H9 (cell line): ENCODE measurements at regions not wholly inside any gene's neighbourhood (a gene's known extent, or its start where the extent isn't known, plus 50 kb on each side); places are given as distances from the start of the nearest gene placed in this dataset.

Source experiments
- DNase-seq: peaks from one replicate; pipeline ENCODE4 v3.0.0-alpha.2; 2017
- H2AFZ ChIP-seq: one replicate; pipeline ENCODE4 v1.6.1; 2013; ENCODE audit warnings: mild to moderate bottlenecking, low read length, control low read depth, moderate library complexity
- H2AK5ac ChIP-seq: 2 replicates; pipeline ENCODE4 v1.6.1; 2013; ENCODE audit warnings: low read length, control low read depth, mixed read lengths; ENCODE audit not compliant: insufficient read length
- H2BK120ac ChIP-seq: one replicate; pipeline ENCODE4 v1.6.1; 2013; ENCODE audit warnings: low read depth, mild to moderate bottlenecking, low read length, control low read depth, inconsistent platforms; ENCODE audit not compliant: poor library complexity, severe bottlenecking
- H2BK12ac ChIP-seq: 2 replicates; pipeline ENCODE4 v1.6.1; 2013; ENCODE audit warnings: low read length, control low read depth, mixed read lengths, low read depth; ENCODE audit not compliant: insufficient read length
- H2BK15ac ChIP-seq: 2 replicates; pipeline ENCODE4 v1.6.1; 2013; ENCODE audit warnings: low read depth, low read length, control low read depth
- H2BK20ac ChIP-seq: one replicate; pipeline ENCODE4 v1.6.1; 2013; ENCODE audit warnings: low read depth, mild to moderate bottlenecking, low read length, control low read depth, inconsistent platforms; ENCODE audit not compliant: poor library complexity, severe bottlenecking
- H2BK5ac ChIP-seq: 2 replicates; pipeline ENCODE4 v1.6.1; 2013; ENCODE audit warnings: low read length, control low read depth, mixed read lengths; ENCODE audit not compliant: insufficient read length
- H3K14ac ChIP-seq: 2 replicates; pipeline ENCODE4 v1.6.1; 2013; ENCODE audit warnings: low read length, control low read depth; ENCODE audit not compliant: insufficient read depth
- H3K18ac ChIP-seq: 2 replicates; pipeline ENCODE4 v1.6.1; 2013; ENCODE audit warnings: low read depth, mild to moderate bottlenecking, mixed read lengths, low read length, control low read depth; ENCODE audit not compliant: insufficient read length
- H3K23ac ChIP-seq: 2 replicates; pipeline ENCODE4 v1.6.1; 2013; ENCODE audit warnings: low read length, control low read depth, mixed read lengths, low read depth; ENCODE audit not compliant: insufficient read length
- H3K23me2 ChIP-seq: 2 replicates; pipeline ENCODE4 v1.6.1; 2013; ENCODE audit warnings: low read depth, mild to moderate bottlenecking, mixed read lengths, low read length, control low read depth; ENCODE audit not compliant: insufficient read length, poor library complexity, severe bottlenecking
- H3K27ac ChIP-seq: 2 replicates; pipeline ENCODE4 v1.5.1; 2013; ENCODE audit warnings: low read length, control low read depth, mixed read lengths, low read depth; ENCODE audit not compliant: insufficient read length
- H3K27me3 ChIP-seq: 2 replicates; pipeline ENCODE4 v1.6.1; 2013; ENCODE audit warnings: low read length, control low read depth, inconsistent platforms; ENCODE audit not compliant: insufficient read depth
- H3K4ac ChIP-seq: 2 replicates; pipeline ENCODE4 v1.6.1; 2013; ENCODE audit warnings: low read depth, mild to moderate bottlenecking, control low read depth, inconsistent platforms, low read length, moderate library complexity
- H3K4me1 ChIP-seq: 2 replicates; pipeline ENCODE4 v1.6.1; 2013; ENCODE audit warnings: low read length, control low read depth, inconsistent platforms; ENCODE audit not compliant: insufficient read depth
- H3K4me2 ChIP-seq: 2 replicates; pipeline ENCODE4 v1.6.1; 2013; ENCODE audit warnings: low read length, control low read depth, mixed read lengths; ENCODE audit not compliant: insufficient read length, insufficient read depth
- H3K56ac ChIP-seq: 2 replicates; pipeline ENCODE4 v1.6.1; 2013; ENCODE audit warnings: low read depth, mild to moderate bottlenecking, mixed read lengths, low read length, control low read depth; ENCODE audit not compliant: insufficient read length
- H3K79me1 ChIP-seq: 2 replicates; pipeline ENCODE4 v1.6.1; 2013; ENCODE audit warnings: low read depth, mild to moderate bottlenecking, moderate library complexity, low read length, control low read depth, inconsistent platforms; ENCODE audit not compliant: insufficient read depth, poor library complexity, severe bottlenecking
- H3K79me2 ChIP-seq: 2 replicates; pipeline ENCODE4 v1.6.1; 2013; ENCODE audit warnings: low read length, control low read depth, inconsistent platforms; ENCODE audit not compliant: insufficient read depth
- H3K9ac ChIP-seq: 2 replicates; pipeline ENCODE4 v1.6.1; 2013; ENCODE audit warnings: low read length, control low read depth, mixed read lengths; ENCODE audit not compliant: insufficient read length; ENCODE audit errors: extremely low read depth
- H3K9me3 ChIP-seq: one replicate; pipeline ENCODE4 v1.6.1; 2013; ENCODE audit warnings: low read depth, low read length, inconsistent platforms; ENCODE audit not compliant: control insufficient read depth
- H3T11ph ChIP-seq: one replicate; pipeline ENCODE4 v1.6.1; 2013; ENCODE audit warnings: mild to moderate bottlenecking, low read length, control low read depth, inconsistent platforms
- H4K20me1 ChIP-seq: one replicate; pipeline ENCODE4 v1.6.1; 2013; ENCODE audit not compliant: control insufficient read depth, insufficient read length, insufficient read depth
- H4K5ac ChIP-seq: 2 replicates; pipeline ENCODE4 v1.6.1; 2013; ENCODE audit warnings: low read depth, mild to moderate bottlenecking, mixed read lengths, low read length, control low read depth; ENCODE audit not compliant: insufficient read length
- H4K8ac ChIP-seq: replicated peaks from 2 replicates; pipeline ENCODE4 v1.6.1; 2013; ENCODE audit warnings: low read length, control low read depth, mixed read lengths, low read depth; ENCODE audit not compliant: insufficient read length
- H4K91ac ChIP-seq: 2 replicates; pipeline ENCODE4 v1.6.1; 2013; ENCODE audit warnings: low read depth, mild to moderate bottlenecking, moderate library complexity, mixed read lengths, low read length, control low read depth; ENCODE audit not compliant: insufficient read length
- H3K27ac Mint-ChIP-seq, 3 experiments: 2 replicates in 2 of 3; 3 replicates in 1 of 3; pipeline ENCODE4 v1.8.0; 2020 to 2021; ENCODE audit warnings: mixed read lengths in 3 of 3, mild to moderate bottlenecking in 1 of 3, moderate library complexity in 1 of 3
- H3K27me3 Mint-ChIP-seq: 2 replicates; pipeline ENCODE4 v1.8.0; 2021; ENCODE audit warnings: low read depth, mild to moderate bottlenecking, moderate library complexity, mixed read lengths
- H3K36me3 Mint-ChIP-seq, 3 experiments: 2 replicates in 2 of 3; 3 replicates in 1 of 3; pipeline ENCODE4 v1.8.0; 2020 to 2021; ENCODE audit warnings: low read depth in 3 of 3, mixed read lengths in 3 of 3; ENCODE audit not compliant: insufficient read depth in 1 of 3
- H3K4me1 Mint-ChIP-seq, 2 experiments: 2 replicates each; pipeline ENCODE4 v1.8.0; 2020; ENCODE audit warnings: mixed read lengths in 2 of 2
- H3K4me3 Mint-ChIP-seq, 2 experiments: 2 replicates in 1 of 2; 3 replicates in 1 of 2; pipeline ENCODE4 v1.8.0; 2020 to 2021; ENCODE audit warnings: mild to moderate bottlenecking in 2 of 2, mixed read lengths in 2 of 2, moderate library complexity in 1 of 2
- H3K9me3 Mint-ChIP-seq, 2 experiments: 2 replicates in 1 of 2; 3 replicates in 1 of 2; pipeline ENCODE4 v1.8.0; 2020; ENCODE audit warnings: mild to moderate bottlenecking in 2 of 2, mixed read lengths in 2 of 2, moderate library complexity in 1 of 2
- CTCF ChIP-seq: fragments of 200-600 bp; sonication (generic); conservative IDR thresholded peaks from 3 replicates; pipeline ENCODE4 v1.8.0; 2021; ENCODE audit warnings: antibody characterized with exemption, mild to moderate bottlenecking
- WGBS: extraction: QIAGEN DNeasy Blood & Tissue Kit; methylation state at CpG from one replicate; pipeline ENCODE4 v1.1.7; 2013; ENCODE audit warnings: missing lambda C conversion rate, low lambda C conversion rate, mixed read lengths; ENCODE audit not compliant: insufficient read length; ENCODE audit errors: extremely low coverage; 5-methylcytosine and 5-hydroxymethylcytosine counted together

- H3K4me2 ChIP-seq, result no peak overlapping the region
- no peak for DNase-seq
- H3K79me1 ChIP-seq, result no peaks in the 10 kb centered on the region
- Mint-ChIP-seq H3K4me1 (peaks cover 24 to 25% of the 10 kb centered on the region in 2 experiments), H3K27ac (no peak overlapping the region), H3K27me3 (peaks cover 6% of the 10 kb centered on the region), H3K36me3 (peaks cover 0 to 1% (median 0%) of the 10 kb centered on the region in 3 experiments; a peak in 1 of 7 replicates), H3K9me3 (peaks cover 0 to 4% of the 10 kb centered on the region in 2 experiments; a peak in 4 of 5 replicates), H3K4me3 (no peak overlapping the region)
- no peak overlapping the region for H3K4ac ChIP-seq
- no peak overlapping the region for H4K91ac ChIP-seq
- no peaks in the 10 kb centered on the region for H3K4me1 ChIP-seq
- no CpG with 5 or more reads among the region's 2 CpGs for WGBS
- TF ChIP-seq CTCF, result no peak
- H2BK5ac ChIP-seq, result no peak overlapping the region
- H2AFZ ChIP-seq, result no peak overlapping the region
- H3T11ph ChIP-seq, result no peak overlapping the region
- no peak overlapping the region for H2AK5ac ChIP-seq
- no peak overlapping the region for H3K18ac ChIP-seq
- no peaks in the 10 kb centered on the region for H3K23me2 ChIP-seq
- no peak overlapping the region for H4K5ac ChIP-seq
- H2BK120ac ChIP-seq, result no peak overlapping the region
- no peak overlapping the region for H3K9ac ChIP-seq
- no peaks in the 10 kb centered on the region for H3K9me3 ChIP-seq
- no peak overlapping the region for H2BK20ac ChIP-seq
- H3K23ac ChIP-seq, result no peak overlapping the region
- H2BK15ac ChIP-seq, result no peak overlapping the region
- H3K27me3 ChIP-seq, result no peaks in the 10 kb centered on the region
- no peaks in the 10 kb centered on the region for H4K20me1 ChIP-seq
- H3K27ac ChIP-seq, result no peak overlapping the region
- no peak overlapping the region for H2BK12ac ChIP-seq
- no peak overlapping the region for H3K14ac ChIP-seq
- no peak overlapping the region for H3K56ac ChIP-seq
- no peak overlapping the region for H4K8ac ChIP-seq
- no peaks in the 10 kb centered on the region for H3K79me2 ChIP-seq
Observed at GRCh38 chr16:65917466-65917865, 449.0 kb upstream of the CDH5 start.
